GM12892 (cell line): ENCODE measurements at regions not wholly inside any gene's neighbourhood (a gene's known extent, or its start where the extent isn't known, plus 50 kb on each side); places are given as distances from the start of the nearest gene placed in this dataset.
"Not testable (repeated sequence)": the region's sequence is repeated elsewhere in the genome, so short reads cannot be mapped to it uniquely, and the experiment has no call there.

Source experiments
- POLR2A ChIP-seq: IDR thresholded peaks from 2 replicates; pipeline ENCODE4 v1.6.1; 2011; ENCODE audit warnings: low read depth, low read length, control low read depth
- POLR2AphosphoS5 ChIP-seq: IDR thresholded peaks from 2 replicates; pipeline ENCODE4 v1.6.1; 2011; ENCODE audit warnings: low read depth, low read length, control low read depth
- TAF1 ChIP-seq: IDR thresholded peaks from 2 replicates; pipeline ENCODE4 v1.6.1; 2011; ENCODE audit warnings: low read depth, mild to moderate bottlenecking, control low read depth, low read length, borderline replicate concordance

GRCh38 chr17:15828727-15829314, 96.7 kb downstream of the TBC1D26 start:
- not testable (repeated sequence) for TF ChIP-seq POLR2A, POLR2AphosphoS5, TAF1
